ENCODE measurements at regions not wholly inside any gene's neighbourhood (a gene's known extent, or its start where the extent isn't known, plus 50 kb on each side); places are given as distances from the start of the nearest gene placed in this dataset.

- TF ChIP-seq, protein P1, sequence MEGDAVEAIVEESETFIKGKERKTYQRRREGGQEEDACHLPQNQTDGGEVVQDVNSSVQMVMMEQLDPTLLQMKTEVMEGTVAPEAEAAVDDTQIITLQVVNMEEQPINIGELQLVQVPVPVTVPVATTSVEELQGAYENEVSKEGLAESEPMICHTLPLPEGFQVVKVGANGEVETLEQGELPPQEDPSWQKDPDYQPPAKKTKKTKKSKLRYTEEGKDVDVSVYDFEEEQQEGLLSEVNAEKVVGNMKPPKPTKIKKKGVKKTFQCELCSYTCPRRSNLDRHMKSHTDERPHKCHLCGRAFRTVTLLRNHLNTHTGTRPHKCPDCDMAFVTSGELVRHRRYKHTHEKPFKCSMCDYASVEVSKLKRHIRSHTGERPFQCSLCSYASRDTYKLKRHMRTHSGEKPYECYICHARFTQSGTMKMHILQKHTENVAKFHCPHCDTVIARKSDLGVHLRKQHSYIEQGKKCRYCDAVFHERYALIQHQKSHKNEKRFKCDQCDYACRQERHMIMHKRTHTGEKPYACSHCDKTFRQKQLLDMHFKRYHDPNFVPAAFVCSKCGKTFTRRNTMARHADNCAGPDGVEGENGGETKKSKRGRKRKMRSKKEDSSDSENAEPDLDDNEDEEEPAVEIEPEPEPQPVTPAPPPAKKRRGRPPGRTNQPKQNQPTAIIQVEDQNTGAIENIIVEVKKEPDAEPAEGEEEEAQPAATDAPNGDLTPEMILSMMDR (IDR thresholded peaks at IDR 0.05), result no peak
- TF ChIP-seq POLR2A (IDR thresholded peaks at IDR 0.05), result no peak
Measured at GRCh38 chr7:84509522-84509921, 314.9 kb upstream of the SEMA3A start.
